WTC11 (cell line): ENCODE measurements at regions not wholly inside any gene's neighbourhood (a gene's known extent, or its start where the extent isn't known, plus 50 kb on each side); places are given as distances from the start of the nearest gene placed in this dataset.

Experiments used
- ATF2 ChIP-seq: sonication (generic); formaldehyde crosslinking; IDR thresholded peaks from 2 replicates; pipeline ENCODE4 v1.8.1; 2022; ENCODE audit warnings: low read depth, missing genetic modification reagents, borderline replicate concordance
- ATF3 ChIP-seq: sonication (generic); formaldehyde crosslinking; conservative IDR thresholded peaks from 2 replicates; pipeline ENCODE4 v1.8.1; 2022; ENCODE audit warnings: mild to moderate bottlenecking, missing genetic modification reagents
- CREB1 ChIP-seq: sonication (generic); formaldehyde crosslinking; IDR thresholded peaks from 2 replicates; pipeline ENCODE4 v1.8.0; 2023; ENCODE audit warnings: mild to moderate bottlenecking, missing genetic modification reagents
- CREM ChIP-seq: sonication (generic); formaldehyde crosslinking; IDR thresholded peaks from 2 replicates; pipeline ENCODE4 v1.8.1; 2022; ENCODE audit warnings: mild to moderate bottlenecking, missing genetic modification reagents, moderate library complexity
- ELF4 ChIP-seq: sonication (generic); formaldehyde crosslinking; IDR thresholded peaks from 2 replicates; pipeline ENCODE4 v1.8.1; 2022; ENCODE audit warnings: low read depth, mild to moderate bottlenecking, moderate library complexity, missing genetic modification reagents
- NFYB ChIP-seq: sonication (generic); formaldehyde crosslinking; conservative IDR thresholded peaks from 2 replicates; pipeline ENCODE4 v1.8.0; 2022; ENCODE audit warnings: low read depth, missing genetic modification reagents
- PRDM15 ChIP-seq: sonication (generic); formaldehyde crosslinking; IDR thresholded peaks from 2 replicates; pipeline ENCODE4 v1.8.0; 2022; ENCODE audit warnings: missing genetic modification reagents
- PREB ChIP-seq: sonication (generic); formaldehyde crosslinking; IDR thresholded peaks from 2 replicates; pipeline ENCODE4 v1.8.1; 2022; ENCODE audit warnings: mild to moderate bottlenecking, missing genetic modification reagents, moderate library complexity, borderline replicate concordance
- STAT6 ChIP-seq: sonication (generic); formaldehyde crosslinking; conservative IDR thresholded peaks from 2 replicates; pipeline ENCODE4 v1.8.1; 2023; ENCODE audit warnings: mild to moderate bottlenecking, low read depth, missing genetic modification reagents, moderate library complexity
- TEAD4 ChIP-seq: sonication (generic); formaldehyde crosslinking; IDR thresholded peaks from 2 replicates; pipeline ENCODE4 v1.8.0; 2022; ENCODE audit warnings: mild to moderate bottlenecking, missing genetic modification reagents
- TF ChIP-seq, protein P1 (sequence below): sonication (generic); formaldehyde crosslinking; IDR thresholded peaks from 2 replicates; pipeline ENCODE4 v1.8.1; 2022; ENCODE audit warnings: missing genetic modification reagents, borderline replicate concordance
- TF ChIP-seq, protein P2 (sequence below): fragments of 200-600 bp; IDR thresholded peaks from 2 replicates; pipeline ENCODE4 v1.8.0; 2022; ENCODE audit warnings: antibody characterized with exemption
- TF ChIP-seq, protein P3 (sequence below): sonication (generic); formaldehyde crosslinking; IDR thresholded peaks from 2 replicates; pipeline ENCODE4 v1.8.1; 2022; ENCODE audit warnings: mild to moderate bottlenecking, moderate library complexity, missing genetic modification reagents

DNA sequence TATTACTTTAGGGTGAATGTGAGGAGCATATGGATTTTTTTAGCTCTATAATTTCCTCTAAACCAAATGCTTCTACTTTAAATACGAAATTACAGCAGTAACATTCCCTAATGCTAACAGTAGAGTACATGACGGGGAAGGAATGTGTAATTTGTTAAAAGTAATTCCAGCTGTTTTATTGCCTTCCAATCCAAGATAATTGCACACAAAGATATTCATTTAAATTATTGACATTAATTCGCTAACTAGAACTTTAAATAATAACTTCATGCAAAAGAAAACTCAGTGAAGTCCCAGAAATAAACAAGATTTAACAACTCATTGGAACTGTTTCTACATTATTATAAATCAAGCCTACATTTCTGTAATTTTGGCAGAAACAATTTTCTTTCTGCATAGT, 261.4 kb upstream of the CFAP20DC start:
- TF ChIP-seq ATF3 (CRISPR knock-in tag) (no peak), CREB1 (CRISPR knock-in tag) (no peak), TEAD4 (CRISPR knock-in tag) (no peak), PREB (CRISPR knock-in tag) (no peak), CREM (CRISPR knock-in tag) (no peak), NFYB (CRISPR knock-in tag) (no peak), PRDM15 (CRISPR knock-in tag) (no peak), ATF2 (CRISPR knock-in tag) (no peak), STAT6 (CRISPR knock-in tag) (no peak), ELF4 (CRISPR knock-in tag) (no peak)
- TF ChIP-seq, protein P1, sequence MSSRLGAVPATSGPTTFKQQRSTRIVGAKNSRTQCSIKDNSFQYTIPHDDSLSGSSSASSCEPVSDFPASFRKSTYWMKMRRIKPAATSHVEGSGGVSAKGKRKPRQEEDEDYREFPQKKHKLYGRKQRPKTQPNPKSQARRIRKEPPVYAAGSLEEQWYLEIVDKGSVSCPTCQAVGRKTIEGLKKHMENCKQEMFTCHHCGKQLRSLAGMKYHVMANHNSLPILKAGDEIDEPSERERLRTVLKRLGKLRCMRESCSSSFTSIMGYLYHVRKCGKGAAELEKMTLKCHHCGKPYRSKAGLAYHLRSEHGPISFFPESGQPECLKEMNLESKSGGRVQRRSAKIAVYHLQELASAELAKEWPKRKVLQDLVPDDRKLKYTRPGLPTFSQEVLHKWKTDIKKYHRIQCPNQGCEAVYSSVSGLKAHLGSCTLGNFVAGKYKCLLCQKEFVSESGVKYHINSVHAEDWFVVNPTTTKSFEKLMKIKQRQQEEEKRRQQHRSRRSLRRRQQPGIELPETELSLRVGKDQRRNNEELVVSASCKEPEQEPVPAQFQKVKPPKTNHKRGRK (CRISPR knock-in tag): no peak
- TF ChIP-seq, protein P2, sequence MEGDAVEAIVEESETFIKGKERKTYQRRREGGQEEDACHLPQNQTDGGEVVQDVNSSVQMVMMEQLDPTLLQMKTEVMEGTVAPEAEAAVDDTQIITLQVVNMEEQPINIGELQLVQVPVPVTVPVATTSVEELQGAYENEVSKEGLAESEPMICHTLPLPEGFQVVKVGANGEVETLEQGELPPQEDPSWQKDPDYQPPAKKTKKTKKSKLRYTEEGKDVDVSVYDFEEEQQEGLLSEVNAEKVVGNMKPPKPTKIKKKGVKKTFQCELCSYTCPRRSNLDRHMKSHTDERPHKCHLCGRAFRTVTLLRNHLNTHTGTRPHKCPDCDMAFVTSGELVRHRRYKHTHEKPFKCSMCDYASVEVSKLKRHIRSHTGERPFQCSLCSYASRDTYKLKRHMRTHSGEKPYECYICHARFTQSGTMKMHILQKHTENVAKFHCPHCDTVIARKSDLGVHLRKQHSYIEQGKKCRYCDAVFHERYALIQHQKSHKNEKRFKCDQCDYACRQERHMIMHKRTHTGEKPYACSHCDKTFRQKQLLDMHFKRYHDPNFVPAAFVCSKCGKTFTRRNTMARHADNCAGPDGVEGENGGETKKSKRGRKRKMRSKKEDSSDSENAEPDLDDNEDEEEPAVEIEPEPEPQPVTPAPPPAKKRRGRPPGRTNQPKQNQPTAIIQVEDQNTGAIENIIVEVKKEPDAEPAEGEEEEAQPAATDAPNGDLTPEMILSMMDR: no peak
- TF ChIP-seq, protein P3, sequence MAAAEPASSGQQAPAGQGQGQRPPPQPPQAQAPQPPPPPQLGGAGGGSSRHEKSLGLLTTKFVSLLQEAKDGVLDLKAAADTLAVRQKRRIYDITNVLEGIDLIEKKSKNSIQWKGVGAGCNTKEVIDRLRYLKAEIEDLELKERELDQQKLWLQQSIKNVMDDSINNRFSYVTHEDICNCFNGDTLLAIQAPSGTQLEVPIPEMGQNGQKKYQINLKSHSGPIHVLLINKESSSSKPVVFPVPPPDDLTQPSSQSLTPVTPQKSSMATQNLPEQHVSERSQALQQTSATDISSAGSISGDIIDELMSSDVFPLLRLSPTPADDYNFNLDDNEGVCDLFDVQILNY (CRISPR knock-in tag): no peak
